Endodermal cell (in vitro differentiated cells): ENCODE measurements at regions not wholly inside any gene's neighbourhood (a gene's known extent, or its start where the extent isn't known, plus 50 kb on each side); places are given as distances from the start of the nearest gene placed in this dataset.

Experiments
- DNase-seq: peaks from one replicate; pipeline ENCODE4 v3.0.0-alpha.2; 2017
- H3K27ac ChIP-seq: 2 replicates; pipeline ENCODE4 v1.5.1; 2013; ENCODE audit warnings: mild to moderate bottlenecking, low read depth, low read length, moderate library complexity
- H3K27me3 ChIP-seq: 2 replicates; pipeline ENCODE4 v1.6.1; 2013; ENCODE audit warnings: mild to moderate bottlenecking, low read length, moderate library complexity; ENCODE audit not compliant: insufficient read depth, control insufficient read depth, poor library complexity, severe bottlenecking
- H3K36me3 ChIP-seq: 2 replicates; pipeline ENCODE4 v1.7.0; 2013; ENCODE audit warnings: mild to moderate bottlenecking, low read length, moderate library complexity; ENCODE audit not compliant: control insufficient read depth, insufficient read depth
- H3K4me1 ChIP-seq: one replicate; pipeline ENCODE4 v1.7.0; 2013; ENCODE audit warnings: low read length; ENCODE audit not compliant: control insufficient read depth, insufficient read depth
- H3K4me3 ChIP-seq: 2 replicates; pipeline ENCODE4 v1.5.1; 2013; ENCODE audit warnings: mild to moderate bottlenecking, low read length, moderate library complexity
- H3K9ac ChIP-seq: 2 replicates; pipeline ENCODE4 v1.6.1; 2013; ENCODE audit warnings: mild to moderate bottlenecking, low read length, moderate library complexity; ENCODE audit not compliant: poor library complexity, severe bottlenecking; ENCODE audit errors: extremely low read depth
- H3K9me3 ChIP-seq: 2 replicates; pipeline ENCODE4 v1.6.1; 2013; ENCODE audit warnings: mild to moderate bottlenecking, low read length, moderate library complexity; ENCODE audit not compliant: control insufficient read depth
- H3K27ac Mint-ChIP-seq: 2 replicates; pipeline ENCODE4 v1.8.0; 2020; ENCODE audit warnings: mixed read lengths
- H3K27me3 Mint-ChIP-seq: 2 replicates; pipeline ENCODE4 v1.8.0; 2021; ENCODE audit warnings: mild to moderate bottlenecking, mixed read lengths; ENCODE audit not compliant: insufficient read depth
- H3K36me3 Mint-ChIP-seq: 2 replicates; pipeline ENCODE4 v1.8.0; 2020; ENCODE audit warnings: low read depth, mixed read lengths
- H3K4me1 Mint-ChIP-seq: 2 replicates; pipeline ENCODE4 v1.8.0; 2020; ENCODE audit warnings: mixed read lengths
- H3K4me3 Mint-ChIP-seq: 2 replicates; pipeline ENCODE4 v1.8.0; 2020; ENCODE audit warnings: mild to moderate bottlenecking, moderate library complexity, mixed read lengths
- H3K9me3 Mint-ChIP-seq: 2 replicates; pipeline ENCODE4 v1.8.0; 2020; ENCODE audit warnings: mild to moderate bottlenecking, mixed read lengths
- CTCF ChIP-seq: fragments of 200-600 bp; sonication (generic); conservative IDR thresholded peaks from 2 replicates; pipeline ENCODE4 v1.5.0; 2021; ENCODE audit warnings: antibody characterized with exemption, mild to moderate bottlenecking
- WGBS, 2 experiments: methylation state at CpG; one replicate each; pipeline versions ENCODE4 v1.1.5 to v1.1.7; 2013; ENCODE audit warnings: missing lambda C conversion rate in 2 of 2, mixed read lengths in 1 of 2; ENCODE audit not compliant: insufficient coverage in 1 of 2, insufficient read length in 1 of 2; 5-methylcytosine and 5-hydroxymethylcytosine counted together

GRCh38 chr11:90704510-90704909, 481.7 kb upstream of the CHORDC1 start:
- H3K27ac ChIP-seq, result no peak overlapping the region
- no peaks in the 10 kb centered on the region for H3K36me3 Mint-ChIP-seq
- no peak overlapping the region for H3K9ac ChIP-seq
- no peaks in the 10 kb centered on the region for H3K9me3 Mint-ChIP-seq
- no peaks in the 10 kb centered on the region for H3K36me3 ChIP-seq
- no peak overlapping the region for H3K27ac Mint-ChIP-seq
- H3K9me3 ChIP-seq, result no peaks in the 10 kb centered on the region
- peaks cover 37% of the 10 kb centered on the region for H3K27me3 ChIP-seq
- H3K4me3 Mint-ChIP-seq, result no peak overlapping the region
- WGBS, 2 experiments, result 92 to 94% methylated on average over 4 to 5 of the region's 5 CpGs
- H3K27me3 Mint-ChIP-seq, result peaks cover 68% of the 10 kb centered on the region
- H3K4me1 Mint-ChIP-seq, result peaks cover 35% of the 10 kb centered on the region
- H3K4me3 ChIP-seq, result no peak overlapping the region
- peaks cover 10% of the 10 kb centered on the region for H3K4me1 ChIP-seq
- no peak for TF ChIP-seq CTCF
- no peak for DNase-seq

GRCh38 chr11:90701716-90702115, 478.9 kb upstream of the CHORDC1 start:
- Mint-ChIP-seq H3K9me3 (no peaks in the 10 kb centered on the region), H3K27ac (no peak overlapping the region), H3K36me3 (no peaks in the 10 kb centered on the region), H3K27me3 (peaks cover 43% of the 10 kb centered on the region), H3K4me1 (peaks cover 42% of the 10 kb centered on the region), H3K4me3 (no peak overlapping the region)
- no peak for DNase-seq
- WGBS, 2 experiments, result 66 to 71% methylated on average over 2 of the region's 2 CpGs
- Histone ChIP-seq H3K4me3 (no peak overlapping the region), H3K4me1 (peaks cover 10% of the 10 kb centered on the region), H3K36me3 (no peaks in the 10 kb centered on the region), H3K9ac (no peak overlapping the region), H3K27ac (no peak overlapping the region), H3K9me3 (no peaks in the 10 kb centered on the region), H3K27me3 (peaks cover 20% of the 10 kb centered on the region)
- no peak for TF ChIP-seq CTCF

GRCh38 chr11:90700789-90701439, 478.1 kb upstream of the CHORDC1 start:
- WGBS, 2 experiments, result 74 to 78% methylated on average over 3 to 4 of the region's 4 CpGs

More at GRCh38 chr11:90700789-90701439, 478.1 kb upstream of the CHORDC1 start:
- no peak for DNase-seq
- no peak for TF ChIP-seq CTCF
- peaks cover 42% of the 10 kb centered on the region for H3K4me1 Mint-ChIP-seq
- peaks cover 17% of the 10 kb centered on the region for H3K27me3 ChIP-seq
- H3K9me3 Mint-ChIP-seq, result no peaks in the 10 kb centered on the region
- H3K9ac ChIP-seq, result no peak overlapping the region
- H3K9me3 ChIP-seq, result no peaks in the 10 kb centered on the region
- no peak overlapping the region for H3K27ac Mint-ChIP-seq
- no peaks in the 10 kb centered on the region for H3K36me3 Mint-ChIP-seq
- H3K4me1 ChIP-seq, result peaks cover 10% of the 10 kb centered on the region
- peaks cover 38% of the 10 kb centered on the region for H3K27me3 Mint-ChIP-seq
- H3K27ac ChIP-seq, result no peak overlapping the region
- H3K4me3 ChIP-seq, result no peak overlapping the region
- no peak overlapping the region for H3K4me3 Mint-ChIP-seq
- H3K36me3 ChIP-seq, result no peaks in the 10 kb centered on the region
